C1 segment of cervical spinal cord (tissue), 14 donors: ENCODE measurements at regions not wholly inside any gene's neighbourhood (a gene's known extent, or its start where the extent isn't known, plus 50 kb on each side); places are given as distances from the start of the nearest gene placed in this dataset.

Experiments used
- DNase-seq, 14 donors: peaks; one replicate each; lab custom pipeline; 2025; lab: John Stamatoyannopoulos, UW

GRCh38 chr11:37527545-37527944 lies 929.5 kb upstream of the RAG2 start:
- DNase-seq = no peak

GRCh38 chr11:37525336-37525735 lies 927.3 kb upstream of the RAG2 start:
- no peak for DNase-seq

GRCh38 chr11:37519781-37520180 lies 921.7 kb upstream of the RAG2 start:
- no peak for DNase-seq

- no peak for DNase-seq
Measured at GRCh38 chr11:37512156-37512780, 914.2 kb upstream of the RAG2 start.

- DNase-seq = no peak
Measured at GRCh38 chr11:37511425-37511933, 913.4 kb upstream of the RAG2 start.

- no peak for DNase-seq
Measured at GRCh38 chr11:37509506-37509905, 911.5 kb upstream of the RAG2 start.

- DNase-seq = no peak
Measured at GRCh38 chr11:37506531-37506930, 908.5 kb upstream of the RAG2 start.

- DNase-seq = no peak
Measured at GRCh38 chr11:37505406-37505805, 907.4 kb upstream of the RAG2 start.

GRCh38 chr11:37504921-37505320 lies 906.9 kb upstream of the RAG2 start:
- DNase-seq = no peak

- DNase-seq = peak in 3 of 14 donors; percentile 1 to 3 (median 2)
Measured at GRCh38 chr11:37504060-37504611, 906.1 kb upstream of the RAG2 start.

- DNase-seq = no peak
Measured at GRCh38 chr11:37503411-37504059, 905.5 kb upstream of the RAG2 start.

- no peak for DNase-seq
Measured at GRCh38 chr11:37502202-37502601, 904.2 kb upstream of the RAG2 start.

GRCh38 chr11:37500425-37500824 lies 902.4 kb upstream of the RAG2 start:
- no peak for DNase-seq

- no peak for DNase-seq
Measured at GRCh38 chr11:37497326-37497725, 899.3 kb upstream of the RAG2 start.

GRCh38 chr11:37496201-37496600 lies 898.2 kb upstream of the RAG2 start:
- no peak for DNase-seq

GRCh38 chr11:37484298-37484697 lies 886.3 kb upstream of the RAG2 start:
- no peak for DNase-seq

- no peak for DNase-seq
Measured at GRCh38 chr11:37483761-37484160, 885.7 kb upstream of the RAG2 start.

GRCh38 chr11:37474889-37475288 lies 876.9 kb upstream of the RAG2 start:
- DNase-seq = no peak

GRCh38 chr11:37468344-37468743 lies 870.3 kb upstream of the RAG2 start:
- DNase-seq = no peak

- no peak for DNase-seq
Measured at GRCh38 chr11:37465221-37465620, 867.2 kb upstream of the RAG2 start.

- no peak for DNase-seq
Measured at GRCh38 chr11:37459456-37459855, 861.4 kb upstream of the RAG2 start.

GRCh38 chr11:37456746-37457145 lies 858.7 kb upstream of the RAG2 start:
- no peak for DNase-seq

GRCh38 chr11:37451903-37452302 lies 853.9 kb upstream of the RAG2 start:
- DNase-seq = no peak
